OCI-LY3 (cell line): ENCODE measurements at regions not wholly inside any gene's neighbourhood (a gene's known extent, or its start where the extent isn't known, plus 50 kb on each side); places are given as distances from the start of the nearest gene placed in this dataset.

Source experiments
- EZH2phosphoT487 ChIP-seq: fragments of 200-600 bp; shearing (Covaris generic); IDR thresholded peaks from 2 replicates; pipeline ENCODE4 v1.6.1; 2018; ENCODE audit warnings: antibody characterized with exemption, mixed run types, low read depth
- TF ChIP-seq, protein P1 (sequence below): fragments of 200-600, 300-600 bp; sonication (generic); IDR thresholded peaks from 2 replicates; pipeline ENCODE4 v1.5.1; 2014; ENCODE audit warnings: antibody characterized with exemption, low read length, low read depth

DNA sequence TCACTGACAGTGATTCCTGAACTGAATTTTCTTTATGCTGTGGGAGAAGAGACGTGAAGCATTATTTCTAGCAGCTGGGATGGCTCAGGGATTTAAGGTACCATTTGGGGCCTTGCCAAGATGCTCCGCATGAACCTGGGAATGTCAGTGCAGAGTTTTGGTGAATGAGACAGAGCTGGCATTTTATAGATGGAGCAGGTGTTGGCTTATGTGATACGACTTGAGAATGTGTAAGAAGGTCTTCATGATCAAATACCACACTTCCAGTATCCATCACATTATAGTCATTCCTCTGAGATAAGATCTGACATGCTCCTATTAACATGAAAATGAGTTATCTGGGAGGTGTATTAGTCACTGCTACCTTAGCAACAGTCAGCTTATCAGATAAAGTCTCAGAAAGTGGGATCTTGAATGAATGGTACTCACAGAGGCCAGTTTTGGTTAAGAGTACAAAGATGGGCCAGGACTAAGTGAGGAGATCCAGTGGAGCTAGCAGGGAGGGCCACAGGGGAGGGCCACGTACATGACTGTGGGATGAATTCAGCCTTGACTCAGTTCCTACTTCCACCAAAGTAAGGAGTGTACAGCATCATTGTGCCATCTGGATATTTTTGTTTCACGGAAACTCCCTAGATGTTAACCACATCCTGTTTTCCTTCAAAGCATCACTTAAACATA is 116.7 kb downstream of the SPCS3 start:
- TF ChIP-seq EZH2phosphoT487: no peak
- TF ChIP-seq, protein P1, sequence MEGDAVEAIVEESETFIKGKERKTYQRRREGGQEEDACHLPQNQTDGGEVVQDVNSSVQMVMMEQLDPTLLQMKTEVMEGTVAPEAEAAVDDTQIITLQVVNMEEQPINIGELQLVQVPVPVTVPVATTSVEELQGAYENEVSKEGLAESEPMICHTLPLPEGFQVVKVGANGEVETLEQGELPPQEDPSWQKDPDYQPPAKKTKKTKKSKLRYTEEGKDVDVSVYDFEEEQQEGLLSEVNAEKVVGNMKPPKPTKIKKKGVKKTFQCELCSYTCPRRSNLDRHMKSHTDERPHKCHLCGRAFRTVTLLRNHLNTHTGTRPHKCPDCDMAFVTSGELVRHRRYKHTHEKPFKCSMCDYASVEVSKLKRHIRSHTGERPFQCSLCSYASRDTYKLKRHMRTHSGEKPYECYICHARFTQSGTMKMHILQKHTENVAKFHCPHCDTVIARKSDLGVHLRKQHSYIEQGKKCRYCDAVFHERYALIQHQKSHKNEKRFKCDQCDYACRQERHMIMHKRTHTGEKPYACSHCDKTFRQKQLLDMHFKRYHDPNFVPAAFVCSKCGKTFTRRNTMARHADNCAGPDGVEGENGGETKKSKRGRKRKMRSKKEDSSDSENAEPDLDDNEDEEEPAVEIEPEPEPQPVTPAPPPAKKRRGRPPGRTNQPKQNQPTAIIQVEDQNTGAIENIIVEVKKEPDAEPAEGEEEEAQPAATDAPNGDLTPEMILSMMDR: no peak
